ENCODE measurements at regions not wholly inside any gene's neighbourhood (a gene's known extent, or its start where the extent isn't known, plus 50 kb on each side); places are given as distances from the start of the nearest gene placed in this dataset.
"Not testable (repeated sequence)": the region's sequence is repeated elsewhere in the genome, so short reads cannot be mapped to it uniquely, and the experiment has no call there.

DNA sequence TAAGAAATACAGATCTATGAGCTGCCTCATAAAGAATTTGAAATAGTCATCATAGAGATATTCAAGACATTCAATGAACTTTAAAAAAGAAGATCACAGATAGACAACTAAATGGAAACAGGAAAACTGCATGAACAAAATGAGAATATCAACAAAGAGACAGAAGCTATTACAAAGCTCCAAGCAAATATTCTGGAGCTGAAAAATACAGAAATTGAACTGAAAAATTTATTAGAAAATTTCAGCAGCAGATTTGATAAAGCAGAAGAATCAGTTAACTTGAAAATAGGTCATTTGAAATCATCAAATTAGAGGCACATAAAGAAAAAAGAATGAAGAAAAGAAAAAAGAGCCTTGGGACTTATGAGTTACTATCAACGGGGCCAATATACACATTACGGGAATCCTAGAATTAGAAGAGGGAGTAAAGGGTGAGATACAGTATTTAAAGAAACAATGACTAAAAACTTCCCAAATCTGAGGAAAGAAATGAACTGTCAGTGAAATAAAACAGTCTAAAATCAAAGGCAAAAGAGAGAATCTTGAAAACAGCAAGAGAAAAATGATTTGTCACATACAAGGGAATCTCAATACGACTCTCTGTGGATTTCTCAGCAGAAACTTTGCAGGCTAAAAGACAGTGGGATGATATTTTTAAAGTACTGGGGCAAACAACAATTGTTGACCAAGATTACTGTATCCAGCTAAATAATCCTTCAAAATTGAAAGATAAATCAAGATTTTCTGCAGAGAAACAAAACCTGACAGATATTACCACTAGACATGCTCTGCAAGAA is 641.6 kb downstream of the ANKRD50 start:
- no peak for DNase-seq

DNA sequence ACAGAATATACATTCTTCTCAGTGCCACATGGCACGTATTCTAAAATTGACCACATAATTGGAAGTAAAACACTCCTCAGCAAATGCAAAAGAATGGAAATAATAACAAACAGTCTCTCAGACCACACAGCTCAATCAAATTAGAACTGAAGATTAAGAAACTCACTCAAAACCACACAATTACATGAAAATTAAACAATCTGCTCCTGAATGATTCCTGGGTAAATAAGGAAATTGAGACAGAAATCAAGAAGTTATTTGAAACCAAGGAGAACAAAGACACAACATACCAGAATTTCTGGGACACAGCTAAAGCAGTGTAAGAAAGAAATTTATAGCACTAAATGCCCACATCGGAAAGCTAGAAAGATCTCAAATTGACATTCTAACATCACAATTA is 637.3 kb downstream of the ANKRD50 start:
- DNase-seq = not testable (repeated sequence)

DNA sequence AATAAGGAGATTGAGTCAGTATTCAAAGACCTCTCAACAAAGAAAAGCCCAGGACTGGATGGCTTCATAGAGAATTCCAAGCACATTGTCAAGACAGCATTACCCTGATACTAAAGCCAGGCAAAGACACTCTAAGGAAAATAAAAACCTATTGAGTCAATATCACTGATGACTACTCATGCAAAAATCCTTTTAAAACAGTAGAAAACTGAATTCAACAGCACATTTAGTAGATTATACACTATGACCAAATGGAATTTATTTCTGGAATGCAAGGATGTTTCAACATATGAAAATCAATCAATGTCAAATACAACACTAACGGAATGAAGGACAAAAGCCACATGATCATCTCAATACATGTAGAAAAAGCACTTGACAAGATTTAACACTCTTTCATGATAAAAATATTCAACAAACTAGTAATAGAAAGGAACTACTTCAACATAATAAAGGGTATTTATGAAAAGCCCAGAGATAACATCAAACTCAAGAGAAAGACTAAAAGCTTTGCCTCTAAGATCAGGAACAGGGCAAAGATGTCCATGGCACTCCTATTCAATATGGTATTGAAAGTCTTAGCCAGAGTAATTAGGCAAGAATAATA is 633.3 kb downstream of the ANKRD50 start:
- DNase-seq = peak; percentile 61

DNA sequence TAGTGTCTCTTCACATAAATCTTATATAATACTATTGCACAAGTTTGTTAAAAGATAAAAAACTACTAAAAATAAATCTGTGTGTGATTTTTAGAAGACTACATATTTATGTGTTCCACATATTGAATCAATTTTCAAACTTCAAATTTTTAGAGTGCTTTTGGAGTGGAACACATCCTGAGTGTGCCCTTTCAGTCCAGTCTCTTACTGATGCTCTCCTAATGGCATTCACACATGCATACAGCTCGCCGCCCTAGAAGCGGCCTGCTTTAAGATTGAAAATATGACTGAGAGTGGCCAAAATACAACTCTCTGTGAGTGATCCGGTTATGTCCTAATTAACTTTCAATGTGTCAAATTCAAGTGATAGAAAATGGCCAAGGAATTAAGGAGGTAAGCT is 628.8 kb downstream of the ANKRD50 start:
- no peak for DNase-seq

DNA sequence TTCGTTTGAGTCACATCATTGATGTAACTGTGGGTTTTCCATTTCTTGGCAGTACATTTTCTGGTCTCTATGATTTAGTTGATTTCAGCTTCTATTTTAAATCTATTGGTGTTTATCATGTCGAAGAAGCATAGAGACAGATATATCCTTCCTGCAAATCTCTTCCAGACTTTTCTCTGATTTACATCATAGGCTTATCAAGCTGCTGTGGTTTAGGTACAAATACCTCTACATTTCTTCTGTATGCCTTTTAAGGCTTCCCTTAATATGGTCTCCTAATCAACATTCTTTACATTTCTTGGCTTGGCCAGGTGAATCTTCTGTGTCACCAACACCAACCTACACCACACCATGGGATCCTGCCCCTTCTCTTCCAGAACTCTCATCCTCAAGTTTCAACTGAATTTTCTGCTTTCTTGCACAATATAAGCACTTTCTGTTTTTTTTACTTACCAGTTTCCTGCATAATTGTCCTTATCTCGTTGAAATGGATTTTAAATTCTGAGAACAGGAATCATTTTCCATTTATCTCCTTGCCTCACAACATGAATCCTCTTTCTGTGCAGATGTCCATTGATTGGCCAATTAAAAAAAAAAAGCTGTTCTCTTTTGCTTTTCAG is 626.9 kb downstream of the ANKRD50 start:
- DNase-seq = no peak

DNA sequence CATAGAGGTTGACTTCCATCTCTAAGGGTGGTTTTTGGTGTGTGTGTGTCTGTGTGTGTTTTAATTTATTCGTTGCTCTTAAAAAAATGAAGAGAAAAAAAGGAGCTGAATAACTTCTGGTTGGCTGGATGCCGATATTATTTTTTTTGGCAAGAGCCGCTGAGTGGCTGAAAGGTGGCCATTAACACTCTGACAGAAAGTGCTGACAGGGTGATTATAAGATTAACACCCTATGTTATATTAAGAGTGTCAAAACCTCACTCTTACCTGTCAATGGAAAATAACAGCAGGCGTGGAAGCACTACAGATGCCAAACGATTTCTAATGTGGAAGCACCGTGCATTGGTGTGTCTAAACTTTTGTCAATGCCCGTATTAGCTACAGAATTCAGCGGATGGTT is 622.5 kb downstream of the ANKRD50 start:
- no peak for DNase-seq

DNA sequence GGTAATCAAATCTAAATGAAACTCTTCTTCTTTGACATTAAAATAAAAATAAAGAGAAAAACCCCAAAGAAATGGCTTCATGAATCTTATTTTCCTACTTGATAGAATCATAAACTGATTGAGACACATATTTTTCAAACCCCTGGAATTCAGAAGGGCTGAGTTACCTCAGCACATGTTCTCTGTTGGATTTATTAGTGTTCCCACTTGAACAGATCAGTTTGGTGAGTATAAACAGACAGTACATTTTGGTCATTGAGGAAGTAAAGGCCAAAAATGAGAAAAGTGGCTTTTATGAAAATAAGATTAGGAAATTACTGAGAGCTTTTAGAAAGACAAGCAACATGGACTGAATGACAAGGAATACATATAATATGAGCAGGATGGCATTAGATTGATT is 620.4 kb downstream of the ANKRD50 start:
- no peak for DNase-seq

DNA sequence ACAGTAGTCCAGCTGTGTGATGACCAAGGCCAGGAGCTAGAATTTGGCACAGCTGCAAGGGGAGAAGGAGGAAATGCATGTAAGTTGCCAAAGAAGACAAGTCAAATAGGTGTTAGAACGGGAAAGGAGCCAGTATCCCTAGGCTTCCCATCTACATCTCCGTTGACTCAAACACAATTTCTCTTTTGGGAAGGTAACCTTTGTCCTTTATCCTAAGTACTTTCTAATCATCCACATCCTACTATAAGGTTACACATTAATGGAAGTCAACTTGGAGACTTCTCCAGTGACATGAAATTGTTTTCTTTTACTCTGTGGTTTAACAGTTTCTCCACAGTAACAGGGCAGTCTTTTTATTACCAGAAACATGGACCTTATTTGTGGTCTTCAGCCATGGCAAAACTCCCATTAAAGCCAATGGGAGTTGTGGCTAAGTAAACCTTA is 620.0 kb downstream of the ANKRD50 start:
- DNase-seq = no peak

DNA sequence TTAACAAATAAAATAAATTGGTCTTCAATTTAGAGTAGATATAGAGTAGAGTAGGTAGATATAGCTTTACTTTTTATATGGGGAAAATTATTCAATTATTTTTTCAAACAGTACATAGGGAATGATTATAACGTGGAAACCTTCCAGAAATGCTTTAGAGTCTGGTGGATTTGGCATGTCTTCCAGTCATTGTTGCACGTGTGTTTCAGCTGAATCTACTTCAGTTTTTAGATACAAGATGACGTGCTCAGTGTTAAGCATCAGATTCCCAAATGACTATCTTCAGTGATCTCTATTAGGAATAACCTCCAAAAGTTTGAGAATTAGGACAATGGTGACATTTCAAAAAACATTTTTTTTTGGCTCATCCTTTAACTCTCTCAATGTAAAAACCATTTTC is 616.9 kb downstream of the ANKRD50 start:
- DNase-seq = no peak

DNA sequence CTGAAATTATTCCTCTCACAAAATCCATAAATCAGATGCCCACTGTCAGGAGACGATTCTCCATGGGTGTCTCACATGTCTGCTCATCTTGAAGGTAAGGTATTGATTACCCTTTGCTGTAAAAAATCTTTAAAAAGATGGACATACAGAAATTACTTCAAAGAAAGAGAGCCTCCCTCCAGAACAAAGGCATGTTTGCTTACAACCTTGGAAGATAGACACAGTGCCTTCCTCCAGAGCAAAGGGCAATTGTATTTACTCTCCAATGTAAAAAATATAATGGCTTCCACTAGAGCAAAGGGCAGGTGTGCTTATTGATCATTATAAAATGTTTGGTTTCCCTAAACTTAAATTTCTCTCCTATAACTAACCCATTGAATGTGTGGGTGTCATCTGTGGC is 616.2 kb downstream of the ANKRD50 start:
- no peak for DNase-seq

DNA sequence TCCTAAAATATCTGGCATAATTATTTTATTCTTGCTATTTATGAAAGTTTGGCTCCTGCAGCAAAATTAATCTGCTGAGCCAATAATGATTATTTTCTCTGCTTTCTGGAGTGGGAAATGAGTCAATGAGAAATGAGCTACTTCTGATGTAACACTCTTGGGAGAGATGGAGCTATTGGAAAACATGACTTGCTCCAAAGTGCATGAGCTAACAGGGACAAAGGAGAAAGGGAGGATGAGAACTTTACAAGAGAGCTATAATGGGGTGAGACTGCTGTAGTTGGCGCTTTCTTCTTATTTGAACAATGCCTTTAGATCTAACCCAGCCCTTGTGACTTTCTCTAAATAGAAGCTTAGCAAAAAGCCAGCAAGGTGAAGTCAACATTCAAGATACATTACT is 615.1 kb downstream of the ANKRD50 start:
- no peak for DNase-seq

DNA sequence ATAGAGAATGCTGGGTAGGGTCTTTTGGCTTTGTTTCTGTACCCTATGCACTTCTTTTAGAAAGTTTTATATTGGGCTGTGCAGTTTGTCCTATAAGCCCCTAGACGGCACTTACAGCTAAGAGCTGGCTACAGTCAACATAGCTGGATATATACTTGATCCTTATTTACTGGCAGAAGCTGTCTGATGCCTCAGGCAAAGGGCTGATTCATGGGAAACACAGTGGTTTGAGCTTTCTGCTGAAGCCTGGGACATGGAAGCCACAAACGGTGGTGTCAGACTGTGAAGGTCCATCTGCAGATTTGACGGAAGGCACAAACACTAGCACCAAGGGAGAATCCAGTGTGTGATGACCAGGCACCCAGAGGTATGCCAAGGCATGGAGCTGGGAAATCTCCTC is 608.4 kb downstream of the ANKRD50 start:
- DNase-seq = no peak

DNA sequence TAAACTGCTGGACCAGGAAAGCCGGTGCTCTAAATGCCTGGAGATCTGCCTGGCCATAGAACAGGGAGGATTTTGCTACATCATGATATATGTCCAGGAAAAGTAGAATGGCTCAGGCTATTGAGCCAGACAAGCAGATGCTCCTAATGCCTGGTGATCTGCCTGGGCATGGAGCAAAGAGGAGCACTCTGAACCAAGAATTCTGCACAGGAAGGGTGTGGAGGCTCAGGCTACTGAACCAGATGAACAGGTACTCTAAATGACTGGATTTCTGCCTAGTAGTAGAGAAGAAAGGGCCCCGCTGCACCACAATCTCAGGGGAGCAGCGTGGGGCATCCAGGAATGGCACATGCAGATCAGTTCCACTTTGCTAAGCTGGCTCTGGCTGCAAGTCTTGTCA is 607.9 kb downstream of the ANKRD50 start:
- DNase-seq = no peak

DNA sequence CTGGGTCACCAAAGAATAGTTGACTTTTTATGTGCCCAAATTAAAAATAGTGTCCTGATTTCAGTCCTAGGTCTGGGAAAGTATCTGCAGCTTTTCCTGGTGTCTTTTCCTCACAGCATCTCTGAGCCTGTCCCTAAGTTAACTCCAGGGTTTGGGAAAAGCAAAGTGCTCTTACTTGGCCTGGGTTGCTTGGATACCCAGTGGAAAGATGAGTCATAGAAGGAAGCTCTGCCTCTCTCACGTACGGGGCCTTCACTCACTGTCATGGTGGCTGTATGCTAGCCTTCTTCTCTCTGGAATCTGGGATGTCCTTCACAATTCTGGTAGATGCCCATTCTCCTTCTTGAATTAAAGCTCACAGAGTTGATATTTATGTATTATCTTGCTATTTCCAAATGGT is 607.3 kb downstream of the ANKRD50 start:
- no peak for DNase-seq

DNA sequence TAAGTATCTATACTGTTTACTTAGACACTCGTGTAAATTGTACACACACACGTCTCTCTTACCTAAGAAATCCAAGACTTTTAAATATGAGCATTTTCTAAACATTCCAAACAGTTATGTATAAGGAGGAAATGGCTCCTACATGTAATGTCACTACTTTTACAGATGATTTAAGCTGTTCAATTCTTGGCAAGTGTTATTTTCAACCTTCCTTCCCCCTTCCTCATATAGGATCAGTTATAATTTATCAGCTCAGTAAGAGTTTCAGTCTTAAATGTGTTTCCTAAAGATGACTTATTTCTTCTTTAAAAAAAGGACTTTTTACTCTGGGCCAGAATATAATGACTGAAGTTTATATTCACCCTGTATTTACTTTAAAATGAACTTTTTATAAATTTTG is 601.1 kb downstream of the ANKRD50 start:
- DNase-seq = no peak

DNA sequence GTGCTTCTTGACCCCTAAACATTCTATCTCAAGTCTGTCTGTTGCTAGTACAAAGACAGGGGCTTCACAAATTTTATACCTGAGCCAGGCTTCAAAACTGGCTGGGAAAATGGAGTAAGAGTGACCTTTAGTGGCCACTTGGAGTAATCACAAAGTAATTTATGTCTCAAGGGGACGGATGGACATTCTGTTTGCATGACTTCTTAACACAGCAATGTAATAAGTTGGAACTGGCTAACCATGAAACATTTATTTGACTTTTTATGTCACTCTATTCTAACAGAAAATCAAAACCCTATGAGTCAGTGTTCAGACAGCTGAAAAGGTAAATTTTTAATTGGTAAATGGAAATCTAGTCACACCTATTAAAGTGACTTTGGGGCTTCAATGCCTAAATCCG is 600.6 kb downstream of the ANKRD50 start:
- peak; percentile 45 for DNase-seq

DNA sequence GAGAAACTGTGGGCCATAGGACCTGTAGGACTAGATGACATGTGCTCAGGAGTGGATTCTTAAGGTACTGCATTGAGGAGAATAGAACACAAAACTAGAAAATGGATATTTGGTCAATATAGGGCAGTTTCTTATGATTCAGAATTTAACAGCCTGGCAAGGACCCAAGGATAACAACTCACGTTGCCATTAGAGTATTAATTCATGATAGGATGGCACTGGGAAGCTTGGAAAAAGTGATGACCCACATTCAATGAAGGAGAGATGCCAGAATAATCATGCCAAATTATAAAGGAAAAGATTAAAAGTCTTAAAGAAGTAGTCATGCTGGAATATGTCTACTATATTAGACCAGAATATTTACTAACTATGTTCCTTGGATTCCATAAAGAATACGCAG is 594.5 kb downstream of the ANKRD50 start:
- DNase-seq = no peak

DNA sequence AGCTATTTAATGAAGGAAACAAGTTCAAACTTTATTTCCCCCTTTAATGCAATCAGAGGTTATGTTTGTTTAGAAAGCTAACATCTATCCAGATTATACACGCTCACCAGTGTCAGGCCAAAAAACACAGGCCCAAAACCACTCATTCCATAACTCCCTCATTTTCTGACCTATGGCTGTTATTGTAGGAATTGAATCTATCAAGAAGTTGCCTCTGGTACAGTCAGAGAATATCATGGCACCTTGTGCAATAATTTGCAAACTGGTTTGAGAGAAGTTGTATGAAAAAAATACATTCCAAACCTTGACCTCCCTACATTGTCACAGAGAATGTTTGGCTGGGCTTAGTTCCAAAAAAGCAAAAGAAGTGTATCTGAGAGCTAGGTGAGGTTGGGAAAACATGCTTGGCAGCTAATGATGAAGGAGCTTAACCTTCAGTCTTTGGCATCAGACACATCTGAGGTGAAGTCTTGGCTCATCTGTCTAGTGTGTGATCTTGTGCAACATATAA is 591.0 kb downstream of the ANKRD50 start:
- DNase-seq = no peak

DNA sequence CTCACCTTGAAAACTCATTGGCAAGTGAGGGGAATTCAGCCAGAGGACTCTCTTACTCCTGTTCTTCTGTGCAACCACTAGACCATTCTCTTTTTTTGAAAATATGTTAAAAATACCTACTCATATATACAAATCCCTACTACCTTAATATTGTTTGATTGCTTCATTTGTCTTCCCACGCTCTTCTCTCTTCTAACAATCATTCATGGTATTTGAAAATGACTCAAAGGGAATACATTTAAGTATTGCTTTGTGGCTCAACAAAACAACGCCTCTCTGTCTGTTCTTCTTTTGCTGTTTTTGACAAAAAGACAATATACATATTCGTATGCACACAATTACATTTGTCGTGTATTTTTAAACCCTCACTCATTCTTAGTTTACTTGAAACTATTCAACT is 589.4 kb downstream of the ANKRD50 start:
- DNase-seq = no peak

DNA sequence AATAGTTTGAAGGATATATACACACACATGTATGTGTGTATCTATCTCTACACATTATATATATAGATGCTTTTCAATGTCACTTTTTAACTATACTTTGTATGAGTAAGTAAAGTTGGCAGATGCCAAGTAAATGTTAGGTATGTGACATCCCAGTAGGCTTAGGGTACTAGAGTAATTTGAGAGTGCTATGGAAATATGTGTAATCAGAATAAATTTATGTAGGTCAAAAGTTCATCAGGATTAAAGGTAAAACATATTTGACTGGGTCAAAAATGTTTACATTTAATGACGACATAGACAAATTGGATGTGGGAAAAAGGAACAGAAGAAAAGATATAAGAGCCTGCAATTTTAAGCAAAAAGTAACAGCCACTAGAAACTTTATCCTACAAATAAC is 588.8 kb downstream of the ANKRD50 start:
- no peak for DNase-seq

DNA sequence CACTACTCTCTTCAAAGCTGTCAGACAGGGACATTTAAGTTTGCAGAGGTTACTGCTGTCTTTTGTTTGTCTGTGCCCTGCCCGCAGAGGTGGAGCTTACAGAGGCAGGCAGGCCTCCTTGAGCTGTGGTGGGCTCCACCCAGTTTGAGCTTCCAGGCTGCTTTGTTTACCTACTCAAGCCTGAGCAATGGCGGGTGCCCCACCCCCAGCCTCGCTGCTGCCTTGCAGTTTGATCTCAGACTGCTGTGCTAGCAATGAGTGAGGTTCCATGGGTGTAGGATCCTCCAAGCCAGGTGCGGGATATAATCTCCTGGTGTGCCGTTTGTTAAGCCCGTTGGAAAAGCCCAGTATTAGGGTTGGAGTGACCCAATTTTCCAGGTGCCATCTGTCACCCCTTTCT is 581.2 kb downstream of the ANKRD50 start:
- not testable (repeated sequence) for DNase-seq

DNA sequence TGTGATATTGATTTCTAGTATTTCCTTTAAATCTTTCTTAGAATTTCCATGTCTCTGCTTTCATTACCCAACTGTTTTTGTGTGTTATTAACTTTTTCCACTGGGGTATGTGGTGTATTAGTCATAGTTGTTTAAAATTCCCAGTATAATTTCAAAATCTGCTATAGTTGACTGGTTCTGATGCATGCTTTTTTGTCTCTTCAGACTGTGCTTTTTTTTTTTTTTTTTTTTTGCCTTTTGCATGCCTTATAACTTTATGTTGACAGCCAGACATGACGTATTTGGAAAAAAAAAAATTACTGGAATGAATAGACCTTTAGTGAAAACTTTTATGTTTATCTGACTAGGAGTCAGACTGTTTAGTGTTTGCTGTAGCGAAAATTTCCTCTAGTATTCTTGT is 580.4 kb downstream of the ANKRD50 start:
- peak; percentile 13 for DNase-seq

DNA sequence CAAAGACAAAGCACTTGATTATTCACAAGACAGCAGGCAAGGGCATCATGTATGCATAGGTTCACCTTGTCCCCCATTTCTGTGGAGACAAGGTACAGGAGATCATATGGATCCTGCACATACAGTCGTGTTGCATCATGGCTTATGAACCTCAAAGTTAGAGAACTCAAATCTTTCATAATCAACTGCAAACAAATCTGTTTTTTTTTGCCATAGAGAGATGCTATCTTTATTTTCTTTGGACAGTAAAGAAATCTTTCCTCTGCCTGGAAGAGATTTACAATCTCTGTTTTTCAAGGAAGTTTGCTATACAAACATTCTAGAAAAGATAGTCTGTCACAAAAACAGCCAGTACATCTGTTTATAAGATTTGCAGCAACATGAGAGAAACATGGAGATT is 578.8 kb downstream of the ANKRD50 start:
- no peak for DNase-seq

DNA sequence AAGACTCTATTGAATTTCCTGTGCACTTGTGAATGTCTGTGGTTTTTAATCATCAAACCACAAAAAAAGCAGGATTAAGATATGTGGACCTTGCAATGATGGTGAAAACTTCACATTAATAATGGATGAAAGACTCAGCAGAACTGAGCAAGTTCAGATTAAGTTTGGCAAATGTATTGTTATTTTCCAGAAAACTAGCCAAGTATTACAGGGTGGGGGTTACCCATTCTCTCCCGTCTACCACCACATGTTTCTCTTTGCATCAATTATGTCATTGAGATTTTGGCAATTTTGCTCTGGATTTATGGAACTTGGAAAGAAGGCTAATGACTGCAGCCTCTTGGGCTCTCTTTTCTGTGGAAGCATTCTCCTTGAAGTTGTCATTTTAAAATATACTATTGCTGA is 577.1 kb downstream of the ANKRD50 start:
- DNase-seq = peak; percentile 24
